ENCODE measurements at regions not wholly inside any gene's neighbourhood (a gene's known extent, or its start where the extent isn't known, plus 50 kb on each side); places are given as distances from the start of the nearest gene placed in this dataset.

- Histone ChIP-seq H3K79me1 (ENCODE audit: low read depth, low read length) (no peaks in the 10 kb centered on the region), H3K56ac (replicated peaks; ENCODE audit: insufficient read length, low read depth, low read length) (no peak overlapping the region), H2BK5ac (ENCODE audit: low read depth, low read length) (no peak overlapping the region), H3K23me2 (ENCODE audit: low read depth, low read length) (no peaks in the 10 kb centered on the region; the same call in 1 of the 2 replicates), H2BK120ac (replicated peaks; ENCODE audit: low read depth, low read length) (no peak overlapping the region), H2AK5ac (ENCODE audit: low read depth, low read length) (no peak overlapping the region), H3K36me3 (ENCODE audit: control insufficient read depth in 2 of 4, insufficient read depth in 4 of 4, low read length in 3 of 4) (no peaks in the 10 kb centered on the region), H3K14ac (ENCODE audit: insufficient read length) (no peak overlapping the region), H3K4me3 (ENCODE audit: extremely low read depth in 1 of 4, insufficient read depth in 2 of 4, low read depth in 3 of 4, low read length in 4 of 4) (no peak overlapping the region), H3K9me3 (ENCODE audit: insufficient read depth in 2 of 2, low read depth in 1 of 2, low read length in 1 of 2) (no peaks in the 10 kb centered on the region), H3K4me2 (ENCODE audit: insufficient read depth in 1 of 2, low read depth in 2 of 2, low read length in 2 of 2) (no peak overlapping the region), H3K4me1 (replicated peaks in 1 of 4; ENCODE audit: control insufficient read depth in 3 of 4, insufficient read depth in 4 of 4, low read length in 3 of 4) (0 out of 7 replicates have a peak, but pooled peaks cover 0 to 5% (median 0%) of the 10 kb centered on the region in 4 experiments), H3K18ac (ENCODE audit: extremely low read depth, low read length) (no peak overlapping the region), H3K23ac (ENCODE audit: insufficient read length) (no peak overlapping the region), H4K5ac (ENCODE audit: insufficient read length, low read depth, low read length) (no peak overlapping the region), H3K4ac (replicated peaks; ENCODE audit: insufficient read length, low read depth, low read length) (no peak overlapping the region), H3K27me3 (replicated peaks in 1 of 4; ENCODE audit: control insufficient read depth in 3 of 4, extremely low read depth in 1 of 4, insufficient read depth in 3 of 4, low read length in 3 of 4) (no peaks in the 10 kb centered on the region), H3K9ac (replicated peaks in 1 of 4; ENCODE audit: extremely low read depth in 1 of 4, low read depth in 3 of 4, low read length in 3 of 4) (no peak overlapping the region), H3K27ac (ENCODE audit: low read depth, low read length) (no peak overlapping the region), H4K8ac (ENCODE audit: extremely low read depth, insufficient read depth, low read length) (no peak overlapping the region), H4K91ac (replicated peaks; ENCODE audit: insufficient read length, low read length) (no peak overlapping the region), H2BK20ac (ENCODE audit: low read length) (no peak overlapping the region), H3K79me2 (ENCODE audit: control insufficient read depth in 1 of 2, insufficient read depth in 2 of 2, low read length in 2 of 2) (no peaks in the 10 kb centered on the region), H2AFZ (ENCODE audit: low read length) (no peak overlapping the region), H2BK15ac (ENCODE audit: low read length) (no peak overlapping the region), H2BK12ac (ENCODE audit: low read depth, low read length) (peak overlapping the region; percentile 40; the same call in 1 of the 2 replicates), H4K20me1 (replicated peaks in 1 of 2; ENCODE audit: control insufficient read depth in 1 of 2, insufficient read depth in 2 of 2, low read length in 2 of 2) (no peaks in the 10 kb centered on the region)
- ChIA-PET POLR2A (ENCODE audit: partially characterized antibody) (no interaction called here), CTCF (ENCODE audit: partially characterized antibody) (interaction anchor here (0.7 to 1.8 kb wide), 5 partner anchors 8 to 169 kb away, joined by 3 to 5 read pairs (median 3); no protein-coding TSS in a partner anchor)
- TF ChIP-seq TEAD4 (IDR thresholded peaks at IDR 0.05; ENCODE audit: low read depth, low read length) = no peak
- no peak for TF ChIP-seq CHD1 (IDR thresholded peaks at IDR 0.05; ENCODE audit: low read depth, low read length)
- no peak for TF ChIP-seq RBBP5 (IDR thresholded peaks at IDR 0.05; ENCODE audit: borderline replicate concordance, low read depth, low read length)
- TF ChIP-seq TAF1 (IDR thresholded peaks at IDR 0.05; ENCODE audit: low read depth, low read length) = no peak
- no peak for TF ChIP-seq ZNF274 (IDR thresholded peaks at IDR 0.05; ENCODE audit: borderline replicate concordance, extremely low read depth, low read length)
- no peak for TF ChIP-seq RAD21 (IDR thresholded peaks at IDR 0.05 in 1 of 2, conservative IDR thresholded peaks at IDR 0.05 in 1 of 2; ENCODE audit: low read depth in 2 of 2, low read length in 2 of 2)
- FAIRE-seq (no peak), DNase-seq (ENCODE audit: low read depth in 1 of 2, low spot score in 2 of 2) (no peak)
- 97% methylated on average over 5 of the region's 5 CpGs; no CpG with 5 or more reads in 1 of the 2 experiments for WGBS, 2 experiments (ENCODE audit: extremely low coverage in 1 of 2, insufficient coverage in 1 of 2, insufficient read length in 1 of 2, insufficient replicate concordance in 2 of 2, low coverage in 1 of 2, low lambda C conversion rate in 2 of 2, missing lambda C conversion rate in 1 of 2)
These were observed 107.0 kb upstream of the BMP2 start for GRCh38 chr20:6660441-6660840.
